ENCODE measurements at regions not wholly inside any gene's neighbourhood (a gene's known extent, or its start where the extent isn't known, plus 50 kb on each side); places are given as distances from the start of the nearest gene placed in this dataset.
A peak's percentile ranks its signal among the peaks of the same experiment; 100 is the strongest.

DNA sequence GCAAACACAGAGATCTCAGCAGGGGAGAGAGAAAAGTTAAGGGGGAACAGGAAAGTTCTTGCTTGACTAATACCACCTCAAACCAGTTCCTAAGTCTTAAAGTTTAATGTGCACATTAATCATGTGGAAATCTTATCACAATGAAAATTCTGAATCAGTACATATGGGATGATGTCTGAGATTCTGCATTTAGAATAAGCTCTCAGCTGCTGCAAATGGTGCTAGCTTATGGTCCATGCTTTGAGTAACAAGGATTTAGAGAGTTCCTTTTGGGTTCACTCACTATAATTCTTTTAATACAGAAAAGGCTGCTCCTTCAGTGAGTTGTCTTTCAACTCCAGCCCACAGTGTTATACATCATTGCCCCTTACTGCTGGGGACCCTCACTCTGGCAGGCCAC is 99.5 kb upstream of the THRB start:
- DNase-seq (ENCODE audit: low read depth, low spot score), result no peak
- H3K27ac ChIP-seq, result no peak overlapping the region

DNA sequence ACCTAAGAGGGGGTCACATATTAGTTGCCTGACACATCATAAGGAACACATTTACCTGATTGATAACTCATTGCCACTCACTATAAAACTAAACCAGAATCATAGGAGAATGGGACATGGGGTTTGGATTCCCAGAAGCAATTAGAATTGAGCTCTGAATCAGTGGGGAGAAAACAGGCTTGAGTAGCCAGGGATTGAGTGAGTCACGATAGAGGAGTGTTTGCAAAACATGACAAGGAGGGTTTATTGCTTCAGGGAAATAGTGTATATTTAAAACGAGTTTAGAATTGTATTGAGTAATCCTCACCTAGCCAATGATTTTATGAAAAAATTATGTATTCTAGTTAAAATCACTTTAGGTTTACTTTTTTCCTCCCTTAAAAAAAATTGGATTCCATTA is 101.1 kb upstream of the THRB start:
- H3K27ac ChIP-seq, result peak overlapping the region; percentile 61
- DNase-seq (ENCODE audit: low read depth, low spot score), result peak; percentile 73

DNA sequence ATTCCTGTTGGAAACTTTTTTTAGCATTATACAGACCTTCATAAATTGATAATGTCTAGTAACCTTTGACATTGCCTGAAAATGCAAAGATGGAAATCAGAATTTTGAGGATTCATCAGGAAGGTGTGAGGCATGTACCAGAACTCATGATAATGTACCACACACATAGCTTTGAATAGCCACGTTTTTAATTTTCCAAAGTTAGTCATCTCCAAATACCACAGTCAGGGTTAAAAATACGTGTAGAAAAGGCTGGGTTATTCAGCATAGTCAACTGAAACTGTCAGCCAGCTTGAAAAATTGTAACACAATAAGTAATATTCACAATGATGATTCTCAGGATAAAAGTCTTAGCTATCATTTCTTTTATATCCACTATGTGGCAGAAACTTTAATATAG is 102.0 kb upstream of the THRB start:
- DNase-seq (ENCODE audit: low read depth, low spot score), result peak; percentile 45
- H3K27ac ChIP-seq, result peak overlapping the region; percentile 61

DNA sequence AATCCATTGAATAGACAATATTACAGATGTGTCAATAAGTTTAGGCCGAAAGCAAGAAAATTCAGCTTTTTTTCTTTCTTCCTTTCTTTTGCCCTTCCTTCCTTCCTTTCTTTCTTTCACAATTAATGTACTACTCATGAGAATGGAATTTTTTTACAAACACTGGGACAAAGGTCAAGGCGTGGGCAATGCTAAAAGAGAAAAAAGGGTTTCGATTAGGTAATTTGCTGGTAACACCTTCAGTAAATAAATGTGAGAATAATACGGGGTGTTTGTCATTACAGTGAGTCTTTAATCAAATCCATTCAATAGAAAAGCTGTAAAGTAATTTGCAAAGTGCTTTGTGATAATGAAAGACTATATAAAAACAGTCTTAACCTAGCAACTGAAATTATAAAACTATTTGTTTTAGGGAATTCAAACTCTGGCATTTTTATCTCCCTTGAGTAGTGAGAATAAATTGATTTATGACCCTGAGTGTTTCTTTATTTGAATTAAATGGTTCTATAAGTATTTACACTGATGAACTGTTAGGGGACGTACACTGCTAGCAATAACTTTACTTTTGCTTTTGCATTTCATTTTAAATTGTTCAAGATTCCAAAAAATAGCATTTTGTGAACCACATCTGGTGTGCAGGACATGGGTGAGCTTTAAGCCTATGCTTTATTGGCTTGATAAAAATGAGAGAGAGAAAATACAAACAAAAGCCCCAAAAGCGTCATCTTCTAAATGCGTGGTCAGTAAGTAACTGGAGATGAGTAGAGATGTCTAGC is 104.2 kb upstream of the THRB start:
- peak overlapping the region; percentile 49 for H3K27ac ChIP-seq
- DNase-seq (ENCODE audit: low read depth, low spot score), result peak; percentile 78

DNA sequence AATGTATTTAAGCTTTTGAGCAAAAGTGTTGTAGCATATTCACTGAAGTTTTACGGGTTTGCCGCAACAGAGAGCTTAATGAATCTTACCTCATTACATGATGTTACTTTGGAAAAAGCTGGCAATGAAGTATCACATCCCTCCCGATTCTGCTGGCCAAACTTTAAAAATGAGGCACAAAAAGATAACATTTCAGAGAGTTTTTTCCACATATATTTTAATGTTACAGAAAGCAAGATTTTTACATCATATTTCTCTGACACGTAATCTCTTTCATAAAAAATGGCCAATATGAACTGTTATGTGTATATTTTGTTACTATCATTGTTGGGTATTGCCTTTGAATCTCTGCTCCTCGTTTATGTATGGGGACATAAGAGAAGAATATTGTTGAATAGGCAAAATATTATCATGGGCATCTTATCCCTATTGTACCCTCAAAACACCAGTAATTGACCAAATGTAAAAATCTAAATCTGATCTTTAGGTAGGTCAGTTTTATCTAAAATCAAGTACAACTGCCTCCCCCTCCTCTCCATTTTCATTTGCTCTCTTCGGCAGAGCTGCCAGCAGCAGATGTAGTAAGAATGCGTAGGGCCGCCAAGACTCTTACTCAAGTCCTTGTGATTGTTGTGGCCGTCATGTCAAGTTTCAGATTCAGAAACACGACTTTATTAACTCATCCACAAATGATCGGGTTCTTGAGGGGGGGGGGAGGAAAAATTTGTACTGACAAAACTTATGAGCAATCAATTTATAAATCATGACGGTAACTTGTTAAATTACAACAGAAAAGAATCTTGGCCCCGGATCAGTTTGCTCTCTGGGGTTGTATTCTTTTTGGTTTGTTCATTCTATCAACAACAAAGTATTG is 106.7 kb upstream of the THRB start:
- DNase-seq (ENCODE audit: low read depth, low spot score), result no peak
- no peak overlapping the region for H3K27ac ChIP-seq

DNA sequence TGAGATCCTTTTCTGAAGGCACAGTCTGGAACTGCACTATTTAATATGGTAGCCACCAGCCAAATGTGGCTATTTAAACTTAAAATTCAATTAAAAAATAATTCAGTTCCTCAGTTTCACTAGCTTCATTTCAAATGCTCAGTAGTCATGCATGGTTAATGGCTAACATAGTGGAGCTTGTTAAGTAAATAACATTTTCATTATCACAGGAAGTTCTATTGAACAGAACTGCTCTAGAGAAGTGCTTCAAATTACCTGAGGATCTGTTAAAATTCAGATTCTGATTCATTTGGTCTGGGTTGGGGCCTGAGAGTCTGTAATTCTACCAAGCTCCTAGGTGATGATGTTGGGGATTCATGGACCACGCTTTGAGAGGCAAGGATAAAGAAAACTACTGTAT is 109.6 kb upstream of the THRB start:
- no peak for DNase-seq (ENCODE audit: low read depth, low spot score)
- no peak overlapping the region for H3K27ac ChIP-seq

DNA sequence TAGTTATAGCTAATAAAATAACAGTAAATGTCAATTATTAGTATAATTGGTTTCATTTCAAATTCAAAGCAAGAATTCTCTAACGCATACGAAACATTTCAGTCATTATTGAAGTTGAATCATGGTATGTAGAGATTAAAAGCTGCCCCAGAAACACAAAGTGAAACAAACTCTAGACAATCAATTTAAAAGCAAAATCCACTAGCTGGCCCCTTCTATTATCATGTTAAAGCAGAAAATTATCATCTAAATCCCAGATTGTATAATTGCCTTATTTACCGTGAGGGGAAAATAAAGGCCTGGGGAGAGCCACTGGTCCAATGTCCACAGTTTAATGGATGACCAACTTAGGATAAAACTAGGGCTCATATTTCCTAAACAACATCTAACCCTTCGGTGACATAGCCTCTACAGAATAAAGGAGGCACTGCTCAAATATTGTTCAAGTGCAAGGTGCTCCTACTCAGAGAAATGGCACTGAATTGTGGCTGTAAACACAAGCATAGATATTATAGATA is 110.9 kb upstream of the THRB start:
- DNase-seq (ENCODE audit: low read depth, low spot score), result no peak

DNA sequence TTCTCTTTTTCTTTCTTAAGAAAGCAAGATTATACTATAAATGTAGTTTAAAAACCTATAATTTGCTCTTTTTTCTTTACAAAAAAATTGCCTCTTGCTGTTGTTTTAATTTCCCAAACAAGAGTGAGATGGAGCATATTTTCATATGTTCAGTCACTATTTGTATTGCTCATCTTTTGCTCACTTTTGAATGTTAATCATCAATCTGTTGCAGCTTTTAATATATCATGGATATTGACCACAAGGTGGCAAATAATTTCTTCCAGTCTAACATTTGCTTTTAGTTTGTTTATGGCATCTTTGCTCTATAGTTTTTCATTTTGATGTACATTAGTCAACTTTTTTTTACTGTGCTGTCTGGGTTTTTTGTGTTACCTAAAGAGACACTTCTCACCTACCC is 112.6 kb upstream of the THRB start:
- no peak overlapping the region for H3K27ac ChIP-seq
- no peak for DNase-seq (ENCODE audit: low read depth, low spot score)

More for the DNA sequence above, 110.9 kb upstream of the THRB start:
- no peak overlapping the region for H3K27ac ChIP-seq

DNA sequence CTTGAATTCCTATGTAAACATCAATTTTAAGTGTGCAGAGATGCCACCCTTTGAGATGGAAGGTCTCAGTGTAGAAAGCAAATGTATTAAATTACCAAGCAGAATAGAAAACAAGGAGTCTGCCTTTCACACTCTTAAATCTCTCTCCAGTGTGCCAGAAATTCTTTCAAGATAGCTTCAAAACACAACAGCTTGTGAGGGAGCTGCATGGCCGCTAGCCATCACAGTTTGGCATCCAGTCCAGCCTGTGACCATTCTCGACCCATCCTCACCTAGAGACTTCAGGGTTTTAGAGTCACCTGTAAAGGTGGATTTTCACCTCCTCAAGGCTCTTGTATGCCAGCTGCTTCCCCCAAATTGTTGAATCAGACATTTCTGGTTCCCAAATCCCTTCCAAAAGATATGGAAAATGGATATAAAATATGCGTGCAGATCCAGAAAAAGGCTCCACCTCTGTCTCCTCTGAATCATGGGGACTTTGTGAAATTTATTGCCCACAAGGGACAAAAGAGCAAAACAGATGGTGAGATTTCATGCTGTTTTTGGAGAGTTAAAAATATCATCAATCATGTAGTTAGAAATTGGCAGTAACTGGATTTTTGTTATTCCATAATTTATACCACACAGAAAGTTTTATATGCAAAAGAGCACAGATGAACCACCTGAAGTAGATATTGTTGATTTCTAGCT is 114.2 kb upstream of the THRB start:
- no peak for DNase-seq (ENCODE audit: low read depth, low spot score)
- H3K27ac ChIP-seq, result no peak overlapping the region

DNA sequence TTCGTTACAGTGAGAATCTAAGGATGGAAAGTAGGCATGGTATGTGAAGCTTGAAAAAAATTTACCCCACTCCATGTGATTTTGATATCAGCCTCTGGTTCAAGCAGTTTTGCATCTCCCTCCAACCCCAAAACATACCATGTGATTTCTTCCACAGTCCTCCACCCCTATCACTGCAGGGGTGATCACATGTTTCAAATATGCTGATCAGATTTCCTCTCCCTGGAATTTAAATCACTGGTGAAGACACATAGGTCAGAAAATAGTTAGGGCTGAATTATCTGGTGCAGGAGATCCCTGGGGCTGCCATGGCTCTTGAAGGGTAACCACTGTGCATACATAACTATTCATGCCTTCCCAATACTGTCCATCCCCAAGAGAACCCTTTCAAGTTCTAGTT is 119.7 kb upstream of the THRB start:
- no peak for DNase-seq (ENCODE audit: low read depth, low spot score)
- H3K27ac ChIP-seq, result no peak overlapping the region

DNA sequence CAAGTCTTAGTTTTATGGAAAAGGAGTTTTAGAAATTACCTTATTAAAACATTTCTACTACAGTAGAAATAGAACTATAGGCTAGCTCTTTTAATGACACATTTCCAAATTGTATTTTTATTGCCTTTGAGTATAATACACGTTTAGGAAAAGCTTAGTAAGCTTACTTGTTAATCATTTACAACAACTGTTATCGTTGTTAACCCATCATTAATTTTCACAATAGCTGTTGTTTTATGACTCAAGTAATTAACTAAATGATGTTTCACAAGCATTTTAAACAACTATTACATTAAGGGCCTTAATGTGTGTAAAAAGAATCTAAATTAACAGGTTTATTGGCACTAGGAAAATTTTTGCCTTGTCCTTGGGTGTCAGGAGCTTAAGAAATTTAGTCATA is 120.5 kb upstream of the THRB start:
- H3K27ac ChIP-seq, result no peak overlapping the region
- no peak for DNase-seq (ENCODE audit: low read depth, low spot score)

DNA sequence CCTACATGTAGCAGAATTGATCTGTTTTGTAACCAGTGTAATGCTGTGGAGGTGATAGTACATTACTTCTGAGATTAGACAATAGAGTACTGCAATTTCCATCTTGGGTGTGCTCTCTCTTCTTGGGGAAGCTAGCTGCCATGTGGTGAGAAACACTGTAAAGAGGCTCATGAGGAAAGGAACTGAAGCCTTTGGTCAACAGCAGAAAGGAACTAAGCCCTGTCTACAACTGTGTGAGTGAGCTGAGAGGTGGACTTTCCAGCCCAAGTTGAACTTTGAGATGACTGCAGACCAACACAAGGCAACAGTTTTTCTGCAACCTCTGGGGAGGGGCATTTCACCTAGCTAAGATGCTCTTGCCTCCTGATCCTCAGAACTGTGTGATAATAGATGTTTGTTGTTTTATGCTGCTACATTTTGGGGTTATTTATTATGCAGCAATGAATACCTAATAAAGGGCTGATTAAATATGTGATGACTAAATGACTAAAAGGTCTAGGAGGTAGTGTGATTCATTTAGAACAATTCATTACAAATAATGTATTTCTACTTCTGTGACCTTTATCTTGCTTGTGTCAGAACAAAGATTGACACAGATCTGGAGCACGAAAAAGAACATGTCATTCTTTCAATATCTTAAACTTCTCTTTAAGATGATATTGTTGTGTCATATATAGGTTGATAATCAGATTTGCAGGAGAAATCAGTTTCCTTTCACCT is 121.6 kb upstream of the THRB start:
- no peak overlapping the region for H3K27ac ChIP-seq
- DNase-seq (ENCODE audit: low read depth, low spot score), result no peak

DNA sequence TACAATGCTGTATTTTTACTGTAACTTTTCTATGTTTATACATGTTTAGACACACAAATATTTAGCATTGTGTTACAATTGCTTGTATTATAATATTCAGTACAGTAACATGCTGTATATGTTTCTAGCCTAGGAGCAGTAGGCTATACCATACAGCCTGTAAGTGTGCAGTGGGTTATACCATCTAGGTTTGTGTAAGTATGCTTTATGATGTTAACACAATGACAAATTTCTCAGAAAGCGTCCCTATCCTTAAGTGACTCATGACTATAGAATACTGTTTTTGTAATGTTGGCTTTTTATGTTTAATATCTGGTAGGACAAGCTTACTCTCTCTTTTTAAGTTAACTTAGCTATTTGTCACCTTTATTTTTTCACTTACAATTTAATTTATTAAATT is 127.5 kb upstream of the THRB start:
- no peak for DNase-seq (ENCODE audit: low read depth, low spot score)

DNA sequence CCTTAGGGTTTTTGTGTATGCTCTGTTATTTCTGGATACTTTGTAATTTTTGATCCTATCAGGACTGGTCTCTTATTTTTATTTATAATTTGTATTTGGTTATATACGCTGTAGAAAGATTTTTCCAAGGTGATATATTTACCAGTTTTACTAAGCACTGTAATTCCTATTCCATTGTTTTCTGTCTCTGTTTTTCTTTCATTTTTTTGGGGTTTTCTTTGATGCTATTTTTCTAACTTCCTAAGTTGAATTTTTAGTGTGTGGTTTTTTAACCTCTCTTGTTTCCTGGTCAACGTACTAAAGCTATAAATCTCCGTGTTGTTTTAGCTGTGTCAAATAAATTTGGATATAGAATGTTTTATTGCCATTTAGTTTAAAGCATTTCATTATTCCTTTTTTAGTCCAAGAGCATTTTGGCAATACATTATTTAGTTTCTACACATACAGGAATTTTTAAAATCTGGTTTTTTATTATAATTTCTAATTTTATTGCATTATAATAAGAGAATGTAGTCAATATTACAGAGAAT is 128.1 kb upstream of the THRB start:
- no peak overlapping the region for H3K27ac ChIP-seq
- no peak for DNase-seq (ENCODE audit: low read depth, low spot score)

More for the DNA sequence above, 127.5 kb upstream of the THRB start:
- H3K27ac ChIP-seq, result no peak overlapping the region

DNA sequence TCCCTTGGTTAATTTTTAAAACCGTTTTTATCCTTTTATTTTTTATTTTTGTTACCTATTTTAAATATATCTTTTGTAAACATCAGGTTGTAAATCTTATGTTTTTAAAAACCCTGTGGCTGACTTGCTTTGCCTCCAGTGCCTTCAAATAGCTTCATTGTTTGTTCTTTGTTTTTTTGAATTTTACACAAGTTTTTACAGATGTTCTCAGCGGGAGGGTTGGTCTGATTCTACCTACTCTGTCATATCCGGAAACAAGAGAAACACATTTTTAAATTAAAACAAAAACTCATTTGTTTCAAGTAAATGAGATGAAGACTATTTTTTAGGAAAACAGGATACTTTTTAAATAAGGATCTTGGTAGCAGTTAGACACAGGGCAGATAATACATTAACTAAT is 129.0 kb upstream of the THRB start:
- no peak overlapping the region for H3K27ac ChIP-seq
- DNase-seq (ENCODE audit: low read depth, low spot score), result no peak

DNA sequence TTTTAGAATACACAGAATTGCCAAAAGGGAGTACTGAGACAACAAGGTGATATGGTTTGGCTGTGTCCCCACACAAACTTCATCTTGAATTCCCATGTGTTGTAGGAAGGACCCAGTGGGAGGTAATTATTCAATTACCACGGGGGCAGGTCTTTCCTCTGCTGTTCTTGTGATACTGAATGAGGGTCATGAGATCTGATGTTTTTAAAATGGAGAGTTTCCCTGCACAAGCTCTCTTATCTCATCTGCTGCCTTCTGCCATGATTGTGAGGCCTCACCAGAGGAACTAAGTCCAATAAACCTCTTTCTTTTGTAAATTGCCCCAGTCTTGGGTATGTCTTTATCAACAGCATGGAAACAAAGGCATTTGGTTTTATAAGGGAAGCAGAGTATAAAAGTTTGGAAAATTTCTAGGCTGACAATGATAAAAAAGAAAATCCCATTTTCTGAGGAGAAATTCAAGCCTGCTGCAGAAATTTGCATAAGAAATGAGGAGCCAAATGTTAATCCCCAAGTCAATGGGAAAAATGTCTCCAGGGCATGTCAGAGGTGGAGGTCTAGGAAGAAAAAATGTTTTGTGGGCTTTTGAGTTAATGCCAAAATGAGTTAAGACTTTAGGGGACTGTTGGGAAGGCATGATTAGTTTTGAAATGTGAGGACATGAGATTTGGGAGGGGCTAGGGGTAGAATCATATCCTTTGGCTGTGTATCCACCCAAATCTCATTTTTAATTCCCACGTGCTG is 130.5 kb upstream of the THRB start:
- DNase-seq (ENCODE audit: low read depth, low spot score), result no peak
- H3K27ac ChIP-seq, result no peak overlapping the region

DNA sequence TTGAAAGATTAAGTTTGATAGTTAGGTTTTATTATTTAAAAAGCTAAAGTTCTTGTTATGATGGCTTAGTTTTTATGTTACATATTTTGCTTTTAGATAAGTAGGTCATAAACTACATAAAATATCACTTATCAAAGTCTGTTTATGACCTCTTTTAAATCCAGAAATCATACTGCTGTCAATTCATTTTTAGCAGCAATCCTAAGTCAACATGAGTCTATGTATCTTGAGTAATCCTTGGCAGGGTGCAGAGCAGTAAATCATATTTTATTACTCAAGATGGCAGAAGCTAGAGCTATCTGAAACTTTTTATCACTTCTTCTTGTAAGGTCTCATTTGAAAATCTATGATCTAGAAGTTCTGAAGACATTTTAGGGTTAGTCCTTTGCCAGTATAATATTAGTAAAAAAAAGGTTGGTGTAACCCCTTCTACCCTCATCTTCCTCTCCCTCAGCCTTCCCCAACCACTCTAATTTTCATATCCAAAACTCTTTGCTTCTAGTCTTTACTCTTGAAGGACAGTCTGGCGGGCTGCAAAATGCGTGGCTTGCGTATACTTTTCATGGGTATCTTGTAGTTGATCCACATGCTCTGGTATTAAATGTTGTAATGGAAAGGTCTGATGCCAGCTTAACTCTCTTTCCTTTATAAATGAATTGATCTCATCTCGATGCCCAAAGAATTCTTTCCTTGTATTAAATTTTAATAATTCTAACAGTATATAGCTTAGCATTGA is 134.0 kb upstream of the THRB start:
- DNase-seq (ENCODE audit: low read depth, low spot score), result peak; percentile 31

DNA sequence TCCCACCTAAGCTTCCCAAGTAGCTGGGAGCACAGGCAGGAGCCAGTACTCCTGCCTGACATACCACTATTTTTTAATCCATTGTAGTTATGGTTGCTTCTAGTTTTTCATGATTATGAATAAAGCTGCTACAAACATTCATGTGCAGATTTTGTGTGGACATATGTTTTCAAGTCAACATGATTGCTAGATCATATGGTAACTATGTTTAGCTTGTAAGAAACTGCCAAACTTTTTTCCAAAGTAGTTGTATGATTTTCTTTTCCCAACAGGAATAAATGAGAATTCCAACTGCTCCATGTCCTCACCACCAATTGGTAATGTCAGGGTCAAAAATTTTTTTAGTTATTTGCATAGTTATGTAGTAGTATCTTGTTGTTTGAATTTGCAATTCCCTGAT is 136.8 kb upstream of the THRB start:
- no peak for DNase-seq (ENCODE audit: low read depth, low spot score)
- no peak overlapping the region for H3K27ac ChIP-seq

More for the DNA sequence above, 134.0 kb upstream of the THRB start:
- H3K27ac ChIP-seq, result no peak overlapping the region

DNA sequence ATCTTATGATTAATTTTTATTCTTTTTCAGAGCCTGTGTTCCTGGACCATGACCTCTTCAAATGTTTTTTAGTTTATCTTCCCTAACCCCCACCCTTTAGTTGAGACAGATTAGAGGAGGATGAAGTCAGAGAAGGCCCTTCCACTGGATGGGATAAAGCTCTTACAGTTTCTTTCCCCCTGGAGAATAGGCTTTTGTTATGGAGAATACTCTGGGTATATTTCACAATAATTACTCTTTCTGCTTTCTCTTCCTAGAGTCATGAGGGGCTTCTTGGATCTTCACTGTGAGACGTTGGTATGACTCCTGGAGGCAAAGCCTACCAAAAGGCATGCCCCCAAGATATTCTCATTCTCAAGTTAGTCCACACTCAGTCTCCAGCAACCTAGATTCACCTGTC is 144.4 kb upstream of the THRB start:
- DNase-seq (ENCODE audit: low read depth, low spot score), result no peak
- H3K27ac ChIP-seq, result no peak overlapping the region
